Left ventricle myocardium superior (tissue), 1 donor: ENCODE measurements at regions not wholly inside any gene's neighbourhood (a gene's known extent, or its start where the extent isn't known, plus 50 kb on each side); places are given as distances from the start of the nearest gene placed in this dataset.

Experiments used
- ATAC-seq: fragments of 200-7000 bp; cut with Tn5 transposase; one replicate; pipeline ENCODE4 v1.9.1; 2020; ENCODE audit warnings: mild to moderate bottlenecking, moderate library complexity
- DNase-seq: peaks from one replicate; pipeline ENCODE4 v3.0.0-alpha.2; 2020
- intact Hi-C: fragments of 100-400 bp; cut with micrococcal nuclease; formaldehyde crosslinking; loops from one replicate; pipeline ENCODE4 v1.11.0; 2022
- donor health status: DM: no; HTN: yes; CAD: no; lungs with severe emphysema.

GRCh38 chr7:27359181-27360125 is 116.9 kb downstream of the EVX1 start:
- intact Hi-C loops, result no loop called here
- DNase-seq, result no peak
- no peak for ATAC-seq

DNA sequence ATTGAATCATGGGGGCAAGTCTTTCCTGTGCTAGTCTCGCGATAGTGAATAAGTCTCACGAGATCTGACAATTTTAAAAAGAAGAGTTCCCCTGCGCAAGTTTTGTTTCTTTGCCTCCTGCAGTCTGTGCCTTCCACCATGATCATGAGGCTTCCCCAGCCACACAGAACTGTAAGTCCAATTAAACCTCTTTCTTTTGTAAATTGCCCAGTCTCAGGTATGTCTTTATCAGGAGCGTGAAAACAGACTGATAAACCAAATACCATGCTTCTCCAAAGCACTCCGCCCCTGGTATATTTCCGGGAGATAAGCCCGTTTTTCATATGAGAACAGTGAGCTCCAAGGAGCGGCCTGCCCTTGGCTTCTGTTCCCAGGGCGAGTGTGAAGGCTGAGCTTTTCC is 118.9 kb downstream of the EVX1 start:
- DNase-seq, result no peak
- no peak for ATAC-seq
- intact Hi-C loops, result no loop called here

- intact Hi-C loops, result no loop called here
Measured at GRCh38 chr7:27362026-27362425, 119.4 kb downstream of the EVX1 start.

DNA sequence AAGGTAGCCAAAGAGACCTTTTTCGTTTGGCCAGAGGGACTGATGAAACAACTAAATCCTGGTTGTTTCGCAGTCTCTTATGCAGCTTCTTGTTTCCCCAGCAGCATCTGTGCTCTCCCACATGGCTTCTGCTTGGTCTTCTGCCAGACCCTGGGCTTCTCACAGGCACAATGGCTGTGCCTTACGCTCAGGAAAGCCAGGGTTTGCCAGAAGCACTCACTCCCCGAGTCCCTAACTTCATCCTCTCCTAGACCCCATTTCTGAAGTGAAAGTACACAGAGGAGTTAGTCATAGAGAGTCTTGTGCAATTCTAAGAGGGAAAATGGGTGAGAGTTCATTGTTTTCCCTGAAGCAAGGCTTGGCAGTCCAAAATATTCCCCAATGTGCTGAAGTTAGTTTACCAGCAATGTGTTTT is 121.7 kb downstream of the EVX1 start:
- intact Hi-C loops, result no loop called here

More at GRCh38 chr7:27362026-27362425, 119.4 kb downstream of the EVX1 start:
- DNase-seq, result no peak
- ATAC-seq, result no peak

GRCh38 chr7:27367179-27367932 is 124.8 kb downstream of the EVX1 start:
- ATAC-seq (no peak), DNase-seq (no peak)
- intact Hi-C loops, result no loop called here

More for the DNA sequence above, 121.7 kb downstream of the EVX1 start:
- peak; percentile 96 for ATAC-seq
- peak; percentile 73 for DNase-seq

GRCh38 chr7:27367933-27368549 is 125.4 kb downstream of the EVX1 start:
- ATAC-seq (no peak), DNase-seq (no peak)
- intact Hi-C loops, result no loop called here

- ATAC-seq (peak; percentile 47), DNase-seq (no peak)
- intact Hi-C loops, result no loop called here
Measured at GRCh38 chr7:27374958-27375841, 132.6 kb downstream of the EVX1 start.

GRCh38 chr7:27375958-27376357 is 133.4 kb downstream of the EVX1 start:
- DNase-seq, result no peak
- ATAC-seq, result peak; percentile 51
- intact Hi-C loops, result no loop called here

DNA sequence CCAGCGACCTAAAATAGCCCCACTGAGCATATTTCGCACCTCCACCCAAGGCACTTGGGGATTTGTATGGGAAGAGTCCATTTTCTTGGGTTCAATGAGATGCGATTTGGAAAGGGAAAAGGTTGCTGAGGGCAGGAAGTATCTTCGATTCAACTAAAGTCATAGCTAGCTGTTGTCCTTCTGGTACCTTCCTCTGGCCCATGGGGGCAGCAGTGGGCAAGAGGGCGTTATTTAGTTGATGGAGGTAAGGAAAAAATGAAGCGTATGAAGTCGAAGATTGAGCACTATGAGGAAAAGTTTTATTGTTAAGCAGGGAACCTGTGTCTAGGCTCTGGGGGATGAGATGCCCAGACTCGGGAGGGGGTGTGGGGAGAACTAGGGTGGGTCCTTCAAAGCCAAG is 135.4 kb downstream of the EVX1 start:
- no peak for ATAC-seq
- intact Hi-C loops, result no loop called here
- no peak for DNase-seq

DNA sequence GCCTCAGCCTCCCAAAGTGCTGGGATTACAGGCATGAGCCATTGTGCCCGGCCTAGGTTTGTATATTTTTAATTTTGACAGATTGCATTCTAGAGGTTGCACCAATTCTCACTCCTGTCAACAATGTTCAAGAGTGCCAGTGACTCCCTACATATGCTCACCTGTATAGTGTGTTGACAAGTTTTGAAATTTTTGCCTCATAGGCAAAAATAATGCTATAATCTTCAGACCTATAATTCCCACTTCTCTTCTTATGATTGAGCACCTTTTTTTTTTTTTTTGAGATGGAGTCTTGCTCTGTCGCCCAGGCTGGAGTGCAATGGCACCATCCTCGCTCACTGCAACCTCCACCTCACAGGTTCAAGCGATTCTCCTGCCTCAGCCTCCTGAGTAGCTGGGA is 139.7 kb downstream of the EVX1 start:
- DNase-seq (no peak), ATAC-seq (no peak)
- intact Hi-C loops, result no loop called here

DNA sequence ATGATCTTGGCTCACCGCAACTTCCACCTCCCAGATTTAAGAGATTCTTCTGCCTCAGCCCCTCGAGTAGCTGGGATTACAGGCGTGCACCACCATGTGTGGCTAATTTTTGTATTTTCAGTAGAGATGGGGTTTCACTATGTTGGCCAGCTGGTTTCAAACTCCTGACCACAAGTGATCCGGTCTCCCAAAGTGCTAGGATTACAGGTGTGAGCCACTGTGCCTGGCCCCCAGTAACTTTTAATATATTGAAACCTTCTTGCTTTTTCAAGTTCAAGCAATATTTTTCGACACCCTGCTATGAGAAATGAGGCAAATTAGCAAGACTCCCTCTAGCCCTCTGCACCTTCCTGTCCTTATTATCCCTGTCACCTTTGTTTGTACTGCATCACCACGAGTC is 144.0 kb downstream of the EVX1 start:
- ATAC-seq (no peak), DNase-seq (no peak)
- intact Hi-C loops, result no loop called here

DNA sequence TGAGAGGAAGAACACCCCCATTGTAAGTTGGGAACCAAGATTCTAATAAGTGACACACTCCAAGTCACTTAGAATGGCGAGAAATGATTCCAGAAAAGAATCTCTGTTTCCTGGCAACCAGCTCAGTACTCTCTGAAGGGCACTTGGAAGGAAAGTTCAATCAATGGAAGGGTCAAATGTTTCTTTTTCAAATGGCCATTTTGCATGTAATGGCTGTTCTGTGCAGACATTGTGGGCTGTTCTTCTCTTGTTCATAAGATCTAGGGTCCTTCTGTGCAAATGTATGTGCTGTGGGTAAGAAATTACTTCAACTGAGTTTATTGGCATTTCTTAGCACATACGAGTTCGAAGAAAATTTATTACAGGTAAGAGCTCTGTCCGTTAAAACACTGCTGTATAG is 145.3 kb downstream of the EVX1 start:
- ATAC-seq, result no peak
- intact Hi-C loops, result no loop called here

GRCh38 chr7:27388561-27388960 is 146.0 kb downstream of the EVX1 start:
- no peak for DNase-seq
- intact Hi-C loops, result no loop called here
- no peak for ATAC-seq

More for the DNA sequence above, 145.3 kb downstream of the EVX1 start:
- no peak for DNase-seq

GRCh38 chr7:27389496-27389895 is 146.9 kb downstream of the EVX1 start:
- intact Hi-C loops, result no loop called here
- no peak for DNase-seq
- peak; percentile 69 for ATAC-seq

DNA sequence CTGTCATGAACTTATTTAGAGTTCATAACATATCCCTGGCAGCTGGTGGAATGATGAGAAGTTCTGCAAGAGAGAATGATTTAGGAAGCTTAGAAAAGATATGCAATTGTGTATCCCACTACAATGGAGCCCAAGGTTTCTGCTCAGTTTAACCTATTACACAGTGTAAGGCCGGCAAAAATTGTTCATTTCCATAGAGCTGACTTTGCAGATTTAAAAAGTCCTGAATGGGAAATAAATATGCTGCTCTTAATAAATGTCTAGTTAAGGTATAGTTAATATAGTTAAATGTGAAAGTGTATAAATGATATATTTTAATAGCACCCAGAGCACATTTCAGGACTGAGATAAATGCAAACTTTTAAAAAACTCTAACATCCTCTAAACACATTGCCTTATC is 149.9 kb downstream of the EVX1 start:
- ATAC-seq (no peak), DNase-seq (no peak)
- intact Hi-C loops, result no loop called here

GRCh38 chr7:27394871-27395270 is 152.3 kb downstream of the EVX1 start:
- intact Hi-C loops, result no loop called here
- DNase-seq (no peak), ATAC-seq (no peak)

- DNase-seq (no peak), ATAC-seq (no peak)
- intact Hi-C loops, result no loop called here
Measured at GRCh38 chr7:27395626-27396025, 153.0 kb downstream of the EVX1 start.

- intact Hi-C loops, result no loop called here
- DNase-seq (no peak), ATAC-seq (no peak)
Measured at GRCh38 chr7:27397503-27397902, 154.9 kb downstream of the EVX1 start.

DNA sequence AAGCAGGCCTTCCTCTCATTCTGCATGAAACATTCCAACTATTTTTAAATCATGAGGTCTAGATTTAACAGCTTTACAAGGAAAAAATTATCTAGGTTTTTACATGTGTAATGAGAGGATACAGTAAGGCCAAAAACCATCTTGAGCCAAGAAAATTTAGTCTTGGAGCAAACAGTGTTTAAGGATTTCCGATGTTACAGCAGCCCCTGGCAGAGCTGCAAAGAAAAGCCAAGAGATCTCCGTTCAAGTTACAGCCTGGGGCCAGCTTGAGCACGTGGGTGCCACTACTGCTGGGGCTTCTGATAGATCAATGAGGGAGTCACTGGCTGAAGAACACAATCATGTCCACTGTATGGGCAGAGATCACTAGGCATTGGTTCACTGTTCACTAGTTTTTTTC is 156.2 kb downstream of the EVX1 start:
- intact Hi-C loops, result no loop called here
- ATAC-seq (no peak), DNase-seq (no peak)
